Panc1 (cell line): ENCODE measurements at regions not wholly inside any gene's neighbourhood (a gene's known extent, or its start where the extent isn't known, plus 50 kb on each side); places are given as distances from the start of the nearest gene placed in this dataset.

Experiments used
- ATAC-seq: fragments of 200-7000 bp; cut with Tn5 transposase; 2 replicates; pipeline ENCODE4 v1.9.1; 2020; ENCODE audit warnings: mild to moderate bottlenecking, moderate library complexity
- BruUV-seq: library from RNA; stranded (reverse); fragments of 400-500 nt; replicated peaks from 2 replicates; lab custom pipeline; 2021; lab: Mats Ljungman, UMichigan
- CTCF ChIA-PET: fragments of 300-600 bp; sonication (Branson Sonifier 250); formaldehyde crosslinking; loops from one replicate; lab custom pipeline; 2022; ENCODE audit warnings: antibody characterized with exemption; lab: Charles Lee
- POLR2A ChIA-PET: fragments of 300-600 bp; sonication (Branson Sonifier 250); formaldehyde crosslinking; loops from one replicate; lab custom pipeline; 2022; ENCODE audit warnings: antibody characterized with exemption; lab: Charles Lee
- DNase-seq: peaks from one replicate; pipeline ENCODE4 v3.0.0-alpha.2; 2010; ENCODE audit warnings: low read depth, low spot score
- H3K27ac ChIP-seq: 2 replicates; pipeline ENCODE4 v1.5.1; 2011; ENCODE audit warnings: mild to moderate bottlenecking, low read length, inconsistent platforms
- H3K27me3 ChIP-seq: fragments of 200-500 bp; sonication (Bioruptor generic); 2 replicates; pipeline ENCODE4 v1.6.0; 2014; ENCODE audit warnings: low read length, inconsistent platforms; ENCODE audit not compliant: control insufficient read depth, insufficient read depth
- H3K36me3 ChIP-seq: fragments of 200-500 bp; sonication (Bioruptor generic); 2 replicates; pipeline ENCODE4 v1.5.1; 2014; ENCODE audit warnings: inconsistent platforms, mild to moderate bottlenecking, low read length, moderate library complexity; ENCODE audit not compliant: control insufficient read depth, insufficient read depth
- H3K4me1 ChIP-seq: 2 replicates; pipeline ENCODE4 v1.5.1; 2011; ENCODE audit warnings: inconsistent platforms, mild to moderate bottlenecking, low read length, moderate library complexity; ENCODE audit not compliant: control insufficient read depth, insufficient read depth
- H3K4me3 ChIP-seq, 2 experiments: 2 replicates each; pipeline ENCODE4 v1.5.1; 2011 to 2012; ENCODE audit warnings: low read depth in 2 of 2, low read length in 2 of 2, mild to moderate bottlenecking in 2 of 2, inconsistent platforms in 1 of 2, moderate library complexity in 1 of 2
- H3K9me3 ChIP-seq: fragments of 200-500 bp; sonication (Bioruptor generic); 2 replicates; pipeline ENCODE4 v1.5.1; 2014; ENCODE audit warnings: low read depth, mild to moderate bottlenecking, inconsistent platforms, low read length, moderate library complexity; ENCODE audit not compliant: control insufficient read depth, insufficient read depth
- CTCF ChIP-seq: fragments of 450-650 bp; IDR thresholded peaks from 2 replicates; pipeline ENCODE4 v1.5.1; 2017; ENCODE audit warnings: mild to moderate bottlenecking
- POLR2AphosphoS5 ChIP-seq: IDR thresholded peaks from 2 replicates; pipeline ENCODE4 v1.6.1; 2012; ENCODE audit warnings: mild to moderate bottlenecking, low read depth, low read length, moderate library complexity
- REST ChIP-seq, 2 experiments: IDR thresholded peaks; 2 replicates each; pipeline ENCODE4 v1.6.1; 2011 to 2012; ENCODE audit warnings: low read depth in 2 of 2, control low read depth in 1 of 2, low read length in 1 of 2, mild to moderate bottlenecking in 1 of 2, moderate library complexity in 1 of 2; ENCODE audit not compliant: insufficient read depth in 1 of 2
- SIN3A ChIP-seq: IDR thresholded peaks from 2 replicates; pipeline ENCODE4 v1.6.1; 2012; ENCODE audit warnings: low read depth, mild to moderate bottlenecking, low read length, moderate library complexity, borderline replicate concordance; ENCODE audit not compliant: insufficient read depth
- TCF7L2 ChIP-seq: IDR thresholded peaks from 2 replicates; pipeline ENCODE4 v1.6.1; 2011; ENCODE audit warnings: mild to moderate bottlenecking, low read depth, low read length, inconsistent platforms
- in situ Hi-C: cut with HindIII; loops from 2 replicates; pipeline ENCODE4 v1.10.0; 2016; ENCODE audit warnings: low sequenced_read_pairs, low pct_unique_long_range_greater_than_20kb
- intact Hi-C: fragments of 100-400 bp; cut with micrococcal nuclease; formaldehyde crosslinking; loops from one replicate; pipeline ENCODE4 v1.10.0; 2022; ENCODE audit not compliant: unreplicated experiment

DNA sequence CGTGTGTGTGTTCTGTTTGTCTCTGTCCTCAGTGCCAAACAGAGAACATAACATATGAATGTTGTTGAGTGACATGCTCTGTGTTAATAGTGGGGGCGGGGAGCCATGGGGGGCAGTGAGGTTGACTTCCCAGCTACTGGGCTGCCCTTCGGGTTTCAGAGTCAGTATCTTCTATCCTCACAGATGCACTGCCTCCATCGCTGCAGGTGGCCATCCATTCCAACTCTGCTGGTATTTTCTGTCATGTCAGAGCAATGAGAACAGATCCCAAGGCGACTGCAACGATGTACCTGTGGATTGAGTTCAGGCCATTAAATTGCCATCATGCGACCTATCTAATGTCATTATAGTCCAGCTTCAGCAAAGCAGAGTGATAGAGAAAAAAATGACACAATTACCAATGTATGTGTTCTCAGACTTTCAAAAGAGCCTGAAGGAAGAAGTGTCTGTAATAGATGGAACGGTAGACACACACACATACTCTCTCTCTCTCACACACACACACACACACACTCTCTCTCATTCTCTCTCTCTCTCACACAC is 418.5 kb downstream of the RWDD3 start:
- ATAC-seq (no peak), DNase-seq (no peak)
- ChIA-PET POLR2A (no interaction called here), CTCF (no interaction called here)
- intact Hi-C loops = no loop called here
- no peaks in the 10 kb centered on the region for H3K4me1 ChIP-seq
- TF ChIP-seq CTCF (no peak), TCF7L2 (no peak), REST (IDR thresholded peaks at IDR 0.05; ENCODE audit: insufficient read depth in 1 of 2, low read depth in 2 of 2, low read length in 1 of 2) (no peak), SIN3A (no peak), POLR2AphosphoS5 (no peak)
- no peaks in the 10 kb centered on the region for H3K27me3 ChIP-seq
- H3K36me3 ChIP-seq = no peaks in the 10 kb centered on the region
- no peak overlapping the region for H3K27ac ChIP-seq
- in situ Hi-C loops = no loop called here
- H3K4me3 ChIP-seq = no peak overlapping the region
- H3K9me3 ChIP-seq = no peaks in the 10 kb centered on the region
- no TSS peak for BruUV-seq

- no peaks in the 10 kb centered on the region for H3K36me3 ChIP-seq
- ATAC-seq (no peak), DNase-seq (no peak)
- intact Hi-C loops (no loop called here), in situ Hi-C loops (no loop called here)
- H3K9me3 ChIP-seq = no peaks in the 10 kb centered on the region
- TF ChIP-seq TCF7L2 (no peak), CTCF (no peak), REST (IDR thresholded peaks at IDR 0.05; ENCODE audit: insufficient read depth in 1 of 2, low read depth in 2 of 2, low read length in 1 of 2) (no peak), SIN3A (no peak), POLR2AphosphoS5 (no peak)
- CTCF ChIA-PET = no interaction called here
- H3K27me3 ChIP-seq = no peaks in the 10 kb centered on the region
- H3K27ac ChIP-seq = no peak overlapping the region
- no peaks in the 10 kb centered on the region for H3K4me1 ChIP-seq
- POLR2A ChIA-PET = no interaction called here
- no TSS peak for BruUV-seq
- H3K4me3 ChIP-seq = no peak overlapping the region
These were observed 419.6 kb downstream of the RWDD3 start for GRCh38 chr1:95653618-95654017.
